ENCODE measurements at regions not wholly inside any gene's neighbourhood (a gene's known extent, or its start where the extent isn't known, plus 50 kb on each side); places are given as distances from the start of the nearest gene placed in this dataset.

GRCh38 chr1:218664385-218665170, 319.4 kb downstream of the TGFB2 start:
- Histone ChIP-seq H3K27me3 (replicated peaks; ENCODE audit: control insufficient read depth, insufficient read depth, low read length) (no peaks in the 10 kb centered on the region), H3K4me1 (peaks cover 13% of the 10 kb centered on the region), H3K36me3 (ENCODE audit: control insufficient read depth, insufficient read depth, low read length) (no peaks in the 10 kb centered on the region), H3K9me3 (peaks cover 3% of the 10 kb centered on the region; the same call in 1 of the 2 replicates), H3K4me3 (ENCODE audit: low read depth, low read length) (no peak overlapping the region)
- no TSS peak for BruUV-seq (replicated peaks)
- peaks cover 16% of the 10 kb centered on the region for H3K9me3 Mint-ChIP-seq (ENCODE audit: unreplicated experiment)
- peak overlapping the region; percentile 19 for H3K27ac Mint-ChIP-seq (ENCODE audit: unreplicated experiment)
- intact Hi-C loops (cut with micrococcal nuclease; ENCODE audit: unreplicated experiment), result no loop called here
- peaks cover 19% of the 10 kb centered on the region for H3K4me1 Mint-ChIP-seq (ENCODE audit: low read depth, unreplicated experiment)
- no peaks in the 10 kb centered on the region for H3K27me3 Mint-ChIP-seq (ENCODE audit: insufficient read depth, unreplicated experiment)
- TF ChIP-seq, protein P1, sequence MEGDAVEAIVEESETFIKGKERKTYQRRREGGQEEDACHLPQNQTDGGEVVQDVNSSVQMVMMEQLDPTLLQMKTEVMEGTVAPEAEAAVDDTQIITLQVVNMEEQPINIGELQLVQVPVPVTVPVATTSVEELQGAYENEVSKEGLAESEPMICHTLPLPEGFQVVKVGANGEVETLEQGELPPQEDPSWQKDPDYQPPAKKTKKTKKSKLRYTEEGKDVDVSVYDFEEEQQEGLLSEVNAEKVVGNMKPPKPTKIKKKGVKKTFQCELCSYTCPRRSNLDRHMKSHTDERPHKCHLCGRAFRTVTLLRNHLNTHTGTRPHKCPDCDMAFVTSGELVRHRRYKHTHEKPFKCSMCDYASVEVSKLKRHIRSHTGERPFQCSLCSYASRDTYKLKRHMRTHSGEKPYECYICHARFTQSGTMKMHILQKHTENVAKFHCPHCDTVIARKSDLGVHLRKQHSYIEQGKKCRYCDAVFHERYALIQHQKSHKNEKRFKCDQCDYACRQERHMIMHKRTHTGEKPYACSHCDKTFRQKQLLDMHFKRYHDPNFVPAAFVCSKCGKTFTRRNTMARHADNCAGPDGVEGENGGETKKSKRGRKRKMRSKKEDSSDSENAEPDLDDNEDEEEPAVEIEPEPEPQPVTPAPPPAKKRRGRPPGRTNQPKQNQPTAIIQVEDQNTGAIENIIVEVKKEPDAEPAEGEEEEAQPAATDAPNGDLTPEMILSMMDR (IDR thresholded peaks at IDR 0.05; ENCODE audit: insufficient read depth in 1 of 2, low read depth in 1 of 2, low read length in 1 of 2, severe bottlenecking in 1 of 2, unreplicated experiment in 1 of 2), result no peak
- CTCF ChIA-PET, result no interaction called here
- no peaks in the 10 kb centered on the region for H3K36me3 Mint-ChIP-seq (ENCODE audit: insufficient read depth, unreplicated experiment)
- POLR2A ChIA-PET, result no interaction called here
- DNase-seq, result no peak
- no peak overlapping the region for H3K4me3 Mint-ChIP-seq (ENCODE audit: unreplicated experiment)

GRCh38 chr1:218665221-218665620, 320.1 kb downstream of the TGFB2 start:
- Histone ChIP-seq H3K27me3 (replicated peaks; ENCODE audit: control insufficient read depth, insufficient read depth, low read length) (no peaks in the 10 kb centered on the region), H3K36me3 (ENCODE audit: control insufficient read depth, insufficient read depth, low read length) (no peaks in the 10 kb centered on the region), H3K9me3 (peaks cover 3% of the 10 kb centered on the region; the same call in 1 of the 2 replicates), H3K4me3 (ENCODE audit: low read depth, low read length) (no peak overlapping the region), H3K4me1 (peaks cover 10% of the 10 kb centered on the region)
- no peak for DNase-seq
- intact Hi-C loops (cut with micrococcal nuclease; ENCODE audit: unreplicated experiment), result no loop called here
- TF ChIP-seq, protein P1 (IDR thresholded peaks at IDR 0.05; ENCODE audit: insufficient read depth in 1 of 2, low read depth in 1 of 2, low read length in 1 of 2, severe bottlenecking in 1 of 2, unreplicated experiment in 1 of 2), result no peak
- Mint-ChIP-seq H3K36me3 (ENCODE audit: insufficient read depth, unreplicated experiment) (no peaks in the 10 kb centered on the region), H3K27me3 (ENCODE audit: insufficient read depth, unreplicated experiment) (no peaks in the 10 kb centered on the region), H3K4me1 (ENCODE audit: low read depth, unreplicated experiment) (peaks cover 18% of the 10 kb centered on the region), H3K4me3 (ENCODE audit: unreplicated experiment) (no peak overlapping the region), H3K27ac (ENCODE audit: unreplicated experiment) (peak overlapping the region; percentile 19), H3K9me3 (ENCODE audit: unreplicated experiment) (peaks cover 21% of the 10 kb centered on the region)
- no TSS peak for BruUV-seq (replicated peaks)
- ChIA-PET POLR2A (no interaction called here), CTCF (no interaction called here)

- intact Hi-C loops (cut with micrococcal nuclease; ENCODE audit: unreplicated experiment), result no loop called here
- POLR2A ChIA-PET, result no interaction called here
Observed at GRCh38 chr1:218666263-218666662, 321.1 kb downstream of the TGFB2 start.

More at GRCh38 chr1:218666263-218666662, 321.1 kb downstream of the TGFB2 start:
- peaks cover 7% of the 10 kb centered on the region for H3K4me1 Mint-ChIP-seq (ENCODE audit: low read depth, unreplicated experiment)
- CTCF ChIA-PET, result no interaction called here
- H3K9me3 Mint-ChIP-seq (ENCODE audit: unreplicated experiment), result peaks cover 28% of the 10 kb centered on the region
- no TSS peak for BruUV-seq (replicated peaks)
- no peak overlapping the region for H3K4me3 Mint-ChIP-seq (ENCODE audit: unreplicated experiment)
- Histone ChIP-seq H3K9me3 (peaks cover 3% of the 10 kb centered on the region; the same call in 1 of the 2 replicates), H3K4me1 (no peaks in the 10 kb centered on the region), H3K36me3 (ENCODE audit: control insufficient read depth, insufficient read depth, low read length) (no peaks in the 10 kb centered on the region), H3K27me3 (replicated peaks; ENCODE audit: control insufficient read depth, insufficient read depth, low read length) (no peaks in the 10 kb centered on the region), H3K4me3 (ENCODE audit: low read depth, low read length) (no peak overlapping the region)
- H3K27ac Mint-ChIP-seq (ENCODE audit: unreplicated experiment), result no peak overlapping the region
- no peaks in the 10 kb centered on the region for H3K36me3 Mint-ChIP-seq (ENCODE audit: insufficient read depth, unreplicated experiment)
- DNase-seq, result no peak
- H3K27me3 Mint-ChIP-seq (ENCODE audit: insufficient read depth, unreplicated experiment), result no peaks in the 10 kb centered on the region
- TF ChIP-seq, protein P1 (IDR thresholded peaks at IDR 0.05; ENCODE audit: insufficient read depth in 1 of 2, low read depth in 1 of 2, low read length in 1 of 2, severe bottlenecking in 1 of 2, unreplicated experiment in 1 of 2), result no peak
